IMR-90 (cell line): ENCODE measurements at regions not wholly inside any gene's neighbourhood (a gene's known extent, or its start where the extent isn't known, plus 50 kb on each side); places are given as distances from the start of the nearest gene placed in this dataset.
A peak's percentile ranks its signal among the peaks of the same experiment; 100 is the strongest.

Experiments used
- ATAC-seq: fragments of 200-7000 bp; cut with Tn5 transposase; 2 replicates; pipeline ENCODE4 v1.9.1; 2020; ENCODE audit warnings: low read depth, mild to moderate bottlenecking, moderate library complexity
- BruUV-seq: library from RNA; stranded (reverse); fragments of 400-500 nt; replicated peaks from 2 replicates; lab custom pipeline; 2021; lab: Mats Ljungman, UMichigan
- CTCF ChIA-PET: fragments of 300-600 bp; formaldehyde crosslinking; extraction: SDS; loops from one replicate; lab custom pipeline; 2021; ENCODE audit warnings: antibody characterized with exemption; lab: Yijun Ruan, JAX
- POLR2A ChIA-PET: fragments of 300-600 bp; sonication (Branson Sonifier 250); formaldehyde crosslinking; loops from one replicate; lab custom pipeline; 2022; ENCODE audit warnings: antibody characterized with exemption; ENCODE audit not compliant: unreplicated experiment; lab: Charles Lee
- DNase-seq: peaks from one replicate; pipeline ENCODE4 v3.0.0; 2013
- H2AFZ ChIP-seq: replicated peaks from 2 replicates; pipeline ENCODE3; 2013; ENCODE audit warnings: low read length, mild to moderate bottlenecking; ENCODE audit not compliant: poor library complexity
- H2AK5ac ChIP-seq: 2 replicates; pipeline ENCODE4 v1.6.1; 2013; ENCODE audit warnings: low read depth, low read length, inconsistent platforms
- H2AK9ac ChIP-seq: replicated peaks from 2 replicates; pipeline ENCODE3; 2013; ENCODE audit warnings: mild to moderate bottlenecking, low read depth, low read length, moderate library complexity; ENCODE audit not compliant: poor library complexity
- H2BK120ac ChIP-seq: 2 replicates; pipeline ENCODE4 v1.6.1; 2013; ENCODE audit warnings: low read depth, low read length, inconsistent platforms
- H2BK15ac ChIP-seq: 3 replicates; pipeline ENCODE4 v1.6.1; 2013; ENCODE audit warnings: low read depth, low read length, inconsistent platforms
- H2BK20ac ChIP-seq: 2 replicates; pipeline ENCODE4 v1.6.1; 2013; ENCODE audit warnings: low read depth, mild to moderate bottlenecking, inconsistent platforms, low read length, moderate library complexity
- H2BK5ac ChIP-seq: 2 replicates; pipeline ENCODE4 v1.6.1; 2013; ENCODE audit warnings: mild to moderate bottlenecking, low read depth, low read length, inconsistent platforms; ENCODE audit not compliant: poor library complexity, severe bottlenecking
- H3K14ac ChIP-seq: replicated peaks from 2 replicates; pipeline ENCODE4 v1.6.1; 2013; ENCODE audit warnings: low read depth, low read length, inconsistent platforms
- H3K18ac ChIP-seq: 2 replicates; pipeline ENCODE4 v1.6.1; 2013; ENCODE audit warnings: low read depth, low read length, control low read depth
- H3K23ac ChIP-seq: 2 replicates; pipeline ENCODE4 v1.6.1; 2013; ENCODE audit warnings: low read depth, low read length, inconsistent platforms
- H3K27ac ChIP-seq: 2 replicates; pipeline ENCODE4 v1.5.1; 2013; ENCODE audit warnings: mild to moderate bottlenecking, control low read depth, low read length; ENCODE audit not compliant: insufficient read depth
- H3K27me3 ChIP-seq: 2 replicates; pipeline ENCODE4 v1.6.1; 2013; ENCODE audit warnings: low read length; ENCODE audit not compliant: control insufficient read depth, insufficient read depth
- H3K36me3 ChIP-seq: 2 replicates; pipeline ENCODE4 v1.6.1; 2013; ENCODE audit warnings: low read length, mixed read lengths; ENCODE audit not compliant: control insufficient read depth, insufficient read depth
- H3K4ac ChIP-seq: 2 replicates; pipeline ENCODE4 v1.6.1; 2013; ENCODE audit warnings: low read depth, low read length, inconsistent platforms
- H3K4me1 ChIP-seq: 2 replicates; pipeline ENCODE4 v1.6.1; 2013; ENCODE audit warnings: low read length, mixed read lengths; ENCODE audit not compliant: control insufficient read depth, insufficient read depth
- H3K4me2 ChIP-seq: 2 replicates; pipeline ENCODE4 v1.6.1; 2013; ENCODE audit warnings: low read depth, mild to moderate bottlenecking, control low read depth, low read length, moderate library complexity
- H3K4me3 ChIP-seq: 2 replicates; pipeline ENCODE4 v1.5.1; 2013; ENCODE audit warnings: low read depth, mild to moderate bottlenecking, control low read depth, low read length, moderate library complexity; ENCODE audit not compliant: insufficient read depth
- H3K56ac ChIP-seq: 2 replicates; pipeline ENCODE4 v1.6.1; 2013; ENCODE audit warnings: low read length, inconsistent platforms; ENCODE audit not compliant: insufficient read depth; ENCODE audit errors: extremely low read depth
- H3K79me1 ChIP-seq, 2 experiments: 2 replicates each; pipeline ENCODE4 v1.6.1; 2013; ENCODE audit warnings: low read length in 2 of 2, inconsistent platforms in 1 of 2, low read depth in 1 of 2
- H3K9ac ChIP-seq: 2 replicates; pipeline ENCODE4 v1.6.1; 2013; ENCODE audit warnings: low read depth, low read length, control low read depth
- H3K9me1 ChIP-seq: 2 replicates; pipeline ENCODE4 v1.6.1; 2013; ENCODE audit warnings: low read length, inconsistent platforms; ENCODE audit not compliant: insufficient read depth
- H3K9me3 ChIP-seq: 2 replicates; pipeline ENCODE4 v1.6.1; 2013; ENCODE audit warnings: low read length; ENCODE audit not compliant: control insufficient read depth, insufficient read depth
- H4K20me1 ChIP-seq: 2 replicates; pipeline ENCODE4 v1.6.1; 2013; ENCODE audit warnings: low read length, inconsistent platforms; ENCODE audit not compliant: insufficient read depth
- H4K5ac ChIP-seq: 2 replicates; pipeline ENCODE4 v1.6.1; 2013; ENCODE audit warnings: mild to moderate bottlenecking, low read depth, low read length, control low read depth
- H4K8ac ChIP-seq, 2 experiments: 2 replicates each; pipeline ENCODE4 v1.6.1; 2013; ENCODE audit warnings: low read depth in 2 of 2, low read length in 2 of 2, control low read depth in 1 of 2, inconsistent platforms in 1 of 2
- H4K91ac ChIP-seq: 2 replicates; pipeline ENCODE4 v1.6.1; 2013; ENCODE audit warnings: low read depth, low read length, inconsistent platforms; ENCODE audit not compliant: insufficient read depth
- CEBPB ChIP-seq: IDR thresholded peaks from 2 replicates; pipeline ENCODE4 v1.6.1; 2012; ENCODE audit warnings: low read depth, low read length, improper control_type of control experiment
- CHD1 ChIP-seq: IDR thresholded peaks from 2 replicates; pipeline ENCODE4 v1.6.1; 2012; ENCODE audit warnings: low read depth, low read length, improper control_type of control experiment
- RFX5 ChIP-seq: IDR thresholded peaks from 2 replicates; pipeline ENCODE4 v1.8.0; 2012; ENCODE audit warnings: low read depth, mild to moderate bottlenecking, low read length, moderate library complexity
- WGBS, 2 experiments: methylation state at CpG; one replicate each; pipeline versions ENCODE4 v1.1.5 to v1.1.7; 2013; ENCODE audit warnings: missing lambda C conversion rate in 2 of 2; ENCODE audit not compliant: insufficient read length in 1 of 2; ENCODE audit errors: extremely low coverage in 2 of 2; 5-methylcytosine and 5-hydroxymethylcytosine counted together
- dilution Hi-C: fragments of 300-500 bp; cut with HindIII; formaldehyde crosslinking; loops from one replicate; pipeline ENCODE4 v1.14.3; 2018; ENCODE audit warnings: low sequenced_read_pairs; ENCODE audit not compliant: unreplicated experiment
- in situ Hi-C: fragments of 300-500 bp; cut with MboI; formaldehyde crosslinking; loops from 3 replicates; pipeline ENCODE4 v1.14.3; 2019; ENCODE audit warnings: low sequenced_read_pairs, inconsistent platforms, mixed read lengths
- intact Hi-C: fragments of 100-400 bp; cut with micrococcal nuclease; formaldehyde crosslinking; loops from 2 replicates; pipeline ENCODE4 v1.10.0; 2022
- TF ChIP-seq, protein P1 (sequence below): fragments of 150-350 bp; IDR thresholded peaks from 2 replicates; pipeline ENCODE4 v1.6.1; 2017; ENCODE audit warnings: mild to moderate bottlenecking, antibody characterized with exemption, low read length, low read depth

- peak overlapping the region in 1 of 2 experiments; percentile 64; a peak in 2 of 4 replicates for H4K8ac ChIP-seq
- H2AK5ac ChIP-seq, result no peak overlapping the region
- H3K4me1 ChIP-seq, result peaks cover 16% of the 10 kb centered on the region; the same call in 1 of the 2 replicates
- H3K27me3 ChIP-seq, result no peaks in the 10 kb centered on the region
- peak overlapping the region; percentile 50; the same call in 1 of the 2 replicates for H3K23ac ChIP-seq
- no peak overlapping the region for H3K4me3 ChIP-seq
- H3K9ac ChIP-seq, result no peak overlapping the region; the same call in 1 of the 2 replicates
- peak overlapping the region; percentile 22 for H2BK20ac ChIP-seq
- BruUV-seq, result no TSS peak
- peak overlapping the region; percentile 2; the same call in 2 of the 3 replicates for H2BK15ac ChIP-seq
- no peaks in the 10 kb centered on the region for H4K20me1 ChIP-seq
- no peak overlapping the region for H3K56ac ChIP-seq
- peaks cover 17% of the 10 kb centered on the region for H3K9me1 ChIP-seq
- peak overlapping the region; percentile 50; the same call in 1 of the 2 replicates for H3K4me2 ChIP-seq
- intact Hi-C loops, result no loop called here
- peak overlapping the region; percentile 6 for H2BK5ac ChIP-seq
- peaks cover 10 to 22% of the 10 kb centered on the region in 2 experiments for H3K79me1 ChIP-seq
- no peaks in the 10 kb centered on the region for H3K36me3 ChIP-seq
- peak overlapping the region; percentile 57; the same call in 1 of the 2 replicates for H3K4ac ChIP-seq
- peak overlapping the region; percentile 19; the same call in 1 of the 2 replicates for H4K91ac ChIP-seq
- H2BK120ac ChIP-seq, result peak overlapping the region; percentile 77
- dilution Hi-C loops, result no loop called here
- peak overlapping the region; percentile 58 for H3K14ac ChIP-seq
- H2AK9ac ChIP-seq, result no peak overlapping the region
- POLR2A ChIA-PET, result no interaction called here
- peak overlapping the region; percentile 49; the same call in 1 of the 2 replicates for H4K5ac ChIP-seq
- DNase-seq, result peak; percentile 60
- in situ Hi-C loops, result loop anchor here (10.0 kb wide), 1 partner anchor 139 kb away; the partner anchor contains the start of gene IRS1
- H2AFZ ChIP-seq, result peak overlapping the region; percentile 6
- no peak overlapping the region for H3K27ac ChIP-seq
- no peaks in the 10 kb centered on the region for H3K9me3 ChIP-seq
- no peak for ATAC-seq
- WGBS, 2 experiments, result no CpG with 5 or more reads among the region's 1 CpG
- H3K18ac ChIP-seq, result peak overlapping the region; percentile 73; the same call in 1 of the 2 replicates
- TF ChIP-seq CEBPB (no peak), RFX5 (no peak), CHD1 (no peak)
- TF ChIP-seq, protein P1, sequence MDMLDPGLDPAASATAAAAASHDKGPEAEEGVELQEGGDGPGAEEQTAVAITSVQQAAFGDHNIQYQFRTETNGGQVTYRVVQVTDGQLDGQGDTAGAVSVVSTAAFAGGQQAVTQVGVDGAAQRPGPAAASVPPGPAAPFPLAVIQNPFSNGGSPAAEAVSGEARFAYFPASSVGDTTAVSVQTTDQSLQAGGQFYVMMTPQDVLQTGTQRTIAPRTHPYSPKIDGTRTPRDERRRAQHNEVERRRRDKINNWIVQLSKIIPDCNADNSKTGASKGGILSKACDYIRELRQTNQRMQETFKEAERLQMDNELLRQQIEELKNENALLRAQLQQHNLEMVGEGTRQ, result peak; percentile 40; the same call in 1 of the 2 replicates
- CTCF ChIA-PET, result no interaction called here
Measured at GRCh38 chr2:226655871-226656270, 143.7 kb downstream of the IRS1 start.
